Transverse colon (tissue), 4 donors: ENCODE measurements at regions not wholly inside any gene's neighbourhood (a gene's known extent, or its start where the extent isn't known, plus 50 kb on each side); places are given as distances from the start of the nearest gene placed in this dataset.

Source experiments
- DNase-seq: peaks from one replicate; pipeline ENCODE4 v3.0.0-alpha.2; 2019
- H3K27ac ChIP-seq, 4 donors: fragments of 200-600 bp; sonication (generic); 2 replicates each; pipeline ENCODE4 v1.5.1; 2016 to 2018; ENCODE audit warnings: inconsistent platforms in 4 of 4
- H3K27me3 ChIP-seq: fragments of 200-600 bp; sonication (generic); 2 replicates; pipeline ENCODE4 v1.5.1; 2017; ENCODE audit warnings: inconsistent platforms
- H3K36me3 ChIP-seq, 4 donors: fragments of 200-600 bp; sonication (generic); 2 replicates each; pipeline ENCODE4 v1.5.1; 2017 to 2019; ENCODE audit warnings: inconsistent platforms in 4 of 4
- H3K4me1 ChIP-seq, 4 donors: fragments of 200-600 bp; sonication (generic); 2 replicates each; pipeline ENCODE4 v1.5.1; 2017 to 2020; ENCODE audit warnings: inconsistent platforms in 4 of 4
- H3K4me3 ChIP-seq, 4 donors: fragments of 200-600 bp; sonication (generic); 1 replicate in 1 of 4; 2 replicates in 3 of 4; pipeline versions ENCODE4 v1.5.1 to v1.6.1; 2017 to 2019; ENCODE audit warnings: inconsistent platforms in 4 of 4
- H3K9me3 ChIP-seq, 2 donors: fragments of 200-600 bp; sonication (generic); 2 replicates each; pipeline ENCODE4 v1.5.1; 2017 to 2019; ENCODE audit warnings: inconsistent platforms in 2 of 2
- EP300 ChIP-seq: sonication (generic); formaldehyde crosslinking; IDR thresholded peaks from one replicate; pipeline ENCODE4 v1.6.1; 2017; ENCODE audit warnings: antibody characterized with exemption, low read depth
- POLR2A ChIP-seq: fragments of 450-650 bp; IDR thresholded peaks from one replicate; pipeline ENCODE4 v1.6.1; 2016; ENCODE audit warnings: antibody characterized with exemption, mild to moderate bottlenecking, moderate library complexity
- POLR2AphosphoS5 ChIP-seq, 3 donors: sonication (generic); formaldehyde crosslinking; IDR thresholded peaks; one replicate each; pipeline ENCODE4 v1.6.1; 2016; ENCODE audit warnings: antibody characterized with exemption in 3 of 3
- WGBS, 2 donors: methylation state at CpG; one replicate each; pipeline ENCODE4 v1.1.5; 2018; ENCODE audit warnings: low coverage in 1 of 2; 5-methylcytosine and 5-hydroxymethylcytosine counted together
- in situ Hi-C, 4 donors: fragments of 200-750 bp; cut with MboI; loops; one replicate each; pipeline versions ENCODE4 v1.15.0 to v1.15.1; 2017; ENCODE audit warnings: low sequenced_read_pairs in 3 of 4, low pct_ligation_motif_present in 1 of 4, low pct_unique_long_range_greater_than_20kb in 1 of 4
- intact Hi-C: fragments of 100-400 bp; cut with DNase I; formaldehyde crosslinking; loops from one replicate; pipeline ENCODE4 v1.15.1; 2023; ENCODE audit warnings: low total_unique reads
- TF ChIP-seq, protein P1 (sequence below), 5 experiments: fragments of 200-600 bp in 3 of 5; fragments of 450-650 bp in 2 of 5; sonication (generic) in 3 of 5; IDR thresholded peaks; 1 replicate in 2 of 5; 2 replicates in 3 of 5; pipeline ENCODE4 v1.5.1; 2016 to 2017; ENCODE audit warnings: antibody characterized with exemption in 5 of 5, inconsistent platforms in 3 of 5, mild to moderate bottlenecking in 2 of 5, moderate library complexity in 1 of 5

DNA sequence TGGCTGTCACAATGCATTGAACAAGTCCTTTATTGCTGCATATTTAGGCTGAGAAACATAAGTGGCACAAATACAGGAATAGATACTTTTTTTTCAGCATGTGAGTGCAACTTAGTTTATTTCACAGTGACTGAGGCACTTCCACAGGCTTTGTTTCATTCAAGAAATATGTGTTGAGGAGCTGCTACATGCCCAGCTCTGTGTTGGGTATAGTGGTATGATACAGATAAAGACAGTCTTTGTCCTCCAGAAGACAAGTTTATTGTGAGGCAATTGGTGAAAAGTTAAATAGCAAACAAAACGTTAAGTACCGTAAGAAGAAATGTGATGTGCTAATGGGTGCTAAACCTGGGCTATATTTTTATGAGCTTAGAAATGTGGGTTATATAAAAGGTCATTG is 186.4 kb downstream of the SPRY1 start:
- intact Hi-C loops: loop anchor here (5.0 kb wide), 1 partner anchor 259 kb away; no protein-coding TSS in a partner anchor

DNA sequence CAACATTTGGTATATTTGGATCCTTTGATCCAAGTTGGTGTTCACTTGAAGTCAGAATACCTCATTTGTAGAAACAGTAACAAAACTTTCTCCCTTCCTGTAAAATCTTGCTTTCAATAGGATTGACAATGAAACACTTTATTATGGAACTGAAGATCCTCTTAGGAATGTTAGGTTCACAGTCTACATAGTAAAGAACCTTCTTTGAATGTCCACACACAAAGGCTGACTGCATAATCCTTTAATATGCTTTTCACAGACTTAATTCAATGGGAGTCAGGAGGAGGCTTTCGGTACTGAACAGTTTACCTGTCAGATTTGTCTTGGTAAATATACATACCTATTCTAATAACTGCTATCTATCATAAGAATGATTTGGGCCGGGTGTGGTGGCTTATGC is 188.5 kb downstream of the SPRY1 start:
- H3K4me1 ChIP-seq: peaks cover 7 to 25% (median 20%) of the 10 kb centered on the region in 4 donors
- H3K27ac ChIP-seq: no peak overlapping the region
- in situ Hi-C loops: loop anchor here in 1 of 4 donors (25.0 kb wide), 1 partner anchor 1127 kb away; the partner anchor contains the start of gene ANKRD50
- H3K27me3 ChIP-seq: no peaks in the 10 kb centered on the region
- no peak for DNase-seq
- 89 to 100% methylated on average over 1 to 2 of the region's 2 CpGs for WGBS, 2 donors
- intact Hi-C loops: no loop called here
- no peak for TF ChIP-seq POLR2AphosphoS5 (IDR thresholded peaks at IDR 0.05)
- TF ChIP-seq, protein P1, sequence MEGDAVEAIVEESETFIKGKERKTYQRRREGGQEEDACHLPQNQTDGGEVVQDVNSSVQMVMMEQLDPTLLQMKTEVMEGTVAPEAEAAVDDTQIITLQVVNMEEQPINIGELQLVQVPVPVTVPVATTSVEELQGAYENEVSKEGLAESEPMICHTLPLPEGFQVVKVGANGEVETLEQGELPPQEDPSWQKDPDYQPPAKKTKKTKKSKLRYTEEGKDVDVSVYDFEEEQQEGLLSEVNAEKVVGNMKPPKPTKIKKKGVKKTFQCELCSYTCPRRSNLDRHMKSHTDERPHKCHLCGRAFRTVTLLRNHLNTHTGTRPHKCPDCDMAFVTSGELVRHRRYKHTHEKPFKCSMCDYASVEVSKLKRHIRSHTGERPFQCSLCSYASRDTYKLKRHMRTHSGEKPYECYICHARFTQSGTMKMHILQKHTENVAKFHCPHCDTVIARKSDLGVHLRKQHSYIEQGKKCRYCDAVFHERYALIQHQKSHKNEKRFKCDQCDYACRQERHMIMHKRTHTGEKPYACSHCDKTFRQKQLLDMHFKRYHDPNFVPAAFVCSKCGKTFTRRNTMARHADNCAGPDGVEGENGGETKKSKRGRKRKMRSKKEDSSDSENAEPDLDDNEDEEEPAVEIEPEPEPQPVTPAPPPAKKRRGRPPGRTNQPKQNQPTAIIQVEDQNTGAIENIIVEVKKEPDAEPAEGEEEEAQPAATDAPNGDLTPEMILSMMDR (IDR thresholded peaks at IDR 0.05): no peak
- no peak for TF ChIP-seq EP300
- TF ChIP-seq POLR2A: no peak
- peaks cover 0 to 4% of the 10 kb centered on the region in 2 donors for H3K9me3 ChIP-seq
- no peak overlapping the region for H3K4me3 ChIP-seq
- no peaks in the 10 kb centered on the region for H3K36me3 ChIP-seq

More for the DNA sequence above, 186.4 kb downstream of the SPRY1 start:
- no peak for DNase-seq
- in situ Hi-C loops: loop anchor here in 1 of 4 donors (25.0 kb wide), 1 partner anchor 1129 kb away; the partner anchor contains the start of gene ANKRD50
- Histone ChIP-seq H3K9me3 (peaks cover 0 to 4% of the 10 kb centered on the region in 2 donors), H3K27ac (no peak overlapping the region), H3K27me3 (no peaks in the 10 kb centered on the region), H3K4me1 (peaks cover 7 to 10% (median 8%) of the 10 kb centered on the region in 4 donors), H3K36me3 (no peaks in the 10 kb centered on the region), H3K4me3 (no peak overlapping the region)
- TF ChIP-seq POLR2AphosphoS5 (IDR thresholded peaks at IDR 0.05) (no peak), POLR2A (no peak), EP300 (no peak)
- TF ChIP-seq, protein P1 (IDR thresholded peaks at IDR 0.05): no peak
- WGBS, 2 donors: 66 to 70% methylated on average over 2 of the region's 2 CpGs

DNA sequence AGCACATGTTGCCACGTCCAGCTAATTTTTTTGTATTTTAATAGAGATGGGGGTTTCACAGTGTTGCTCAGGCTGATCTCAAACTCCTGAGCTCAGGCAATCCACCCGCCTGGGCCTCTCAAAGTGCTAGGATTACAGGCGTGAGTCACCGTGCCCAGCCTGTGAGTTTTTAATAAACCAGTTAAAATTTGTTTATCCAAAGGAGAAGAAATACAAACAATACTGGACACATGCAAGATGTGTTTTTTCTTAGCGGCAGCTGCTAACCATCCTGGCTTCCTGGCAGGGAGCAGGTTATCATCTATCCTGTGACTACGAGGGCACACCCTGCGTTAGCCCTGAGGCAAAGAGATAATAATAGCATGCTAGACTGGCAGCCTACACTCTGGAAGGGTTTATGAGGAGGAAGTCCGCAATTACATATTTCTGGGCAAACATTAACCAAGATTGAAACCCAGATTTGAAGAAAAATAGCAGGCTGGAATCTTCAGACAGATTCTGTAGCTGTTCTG is 191.4 kb downstream of the SPRY1 start:
- intact Hi-C loops (no loop called here), in situ Hi-C loops (loop anchor here in 1 of 4 donors (25.0 kb wide), 1 partner anchor 1124 kb away; the partner anchor contains the start of gene ANKRD50)
- Histone ChIP-seq H3K27ac (peak overlapping the region; percentile 65 to 83 (median 78)), H3K36me3 (no peaks in the 10 kb centered on the region), H3K4me3 (no peak overlapping the region), H3K27me3 (no peaks in the 10 kb centered on the region), H3K4me1 (peaks cover 7 to 25% (median 20%) of the 10 kb centered on the region in 4 donors), H3K9me3 (no peaks in the 10 kb centered on the region)
- peak; percentile 76 for DNase-seq
- TF ChIP-seq EP300 (no peak), POLR2AphosphoS5 (IDR thresholded peaks at IDR 0.05) (peak; percentile 76 to 85 (median 78)), POLR2A (no peak)
- TF ChIP-seq, protein P1 (IDR thresholded peaks at IDR 0.05): peak in 1 of 5 experiments; percentile 3
- 25 to 41% methylated on average over 5 to 8 of the region's 8 CpGs for WGBS, 2 donors

DNA sequence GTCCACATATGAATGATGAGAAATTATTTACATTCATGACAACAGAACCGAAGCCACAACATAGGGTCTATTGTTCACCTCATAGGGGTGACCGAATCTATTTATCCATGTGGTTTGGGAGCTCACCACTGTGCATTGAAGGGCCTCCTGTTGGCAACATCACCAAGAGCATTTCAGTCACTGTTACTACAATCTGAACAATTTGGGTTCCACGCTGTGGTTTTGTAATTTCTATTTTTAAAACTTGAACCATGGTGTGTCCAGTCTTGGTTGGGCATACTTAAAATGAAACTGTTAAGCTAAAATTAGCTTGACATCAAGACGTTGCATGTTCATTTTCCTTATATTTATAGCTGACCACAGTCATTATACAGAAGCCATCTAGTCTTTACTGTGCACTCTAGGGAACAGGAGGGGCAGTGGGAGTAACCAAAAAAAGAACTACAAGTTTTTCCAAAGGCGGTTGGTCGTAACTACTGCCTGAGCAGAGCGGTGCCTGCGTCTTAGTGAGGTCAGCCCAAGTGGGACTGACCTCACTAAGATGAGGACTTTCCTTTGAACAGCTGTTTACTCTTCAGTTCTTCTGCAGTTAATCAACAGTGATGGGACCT is 192.1 kb downstream of the SPRY1 start:
- 19 to 28% methylated on average over 8 of the region's 8 CpGs for WGBS, 2 donors
- no peaks in the 10 kb centered on the region for H3K36me3 ChIP-seq
- H3K27me3 ChIP-seq: no peaks in the 10 kb centered on the region
- DNase-seq: peak; percentile 18
- no peaks in the 10 kb centered on the region for H3K9me3 ChIP-seq
- no peak for TF ChIP-seq EP300
- TF ChIP-seq, protein P1 (IDR thresholded peaks at IDR 0.05): peak in 1 of 5 experiments; percentile 4
- peak in 1 of 3 donors; percentile 32 for TF ChIP-seq POLR2AphosphoS5 (IDR thresholded peaks at IDR 0.05)
- TF ChIP-seq POLR2A: no peak
- intact Hi-C loops: no loop called here
- in situ Hi-C loops: loop anchor here in 1 of 4 donors (25.0 kb wide), 1 partner anchor 1124 kb away; the partner anchor contains the start of gene ANKRD50
- no peak overlapping the region for H3K4me3 ChIP-seq
- H3K4me1 ChIP-seq: peaks cover 7 to 25% (median 20%) of the 10 kb centered on the region in 4 donors
- H3K27ac ChIP-seq: peak overlapping the region; percentile 65 to 83 (median 78)
